SK-N-MC (cell line): ENCODE measurements at regions not wholly inside any gene's neighbourhood (a gene's known extent, or its start where the extent isn't known, plus 50 kb on each side); places are given as distances from the start of the nearest gene placed in this dataset.

Source experiments
- DNase-seq: peaks from one replicate; pipeline ENCODE4 v3.0.0-alpha.2; 2011; ENCODE audit warnings: low read depth, low spot score
- H3K27ac ChIP-seq: fragments of 200-600 bp; sonication (generic); 2 replicates; pipeline ENCODE4 v1.5.1; 2016; ENCODE audit warnings: mixed run types
- H3K36me3 ChIP-seq: fragments of 200-600 bp; sonication (generic); 2 replicates; pipeline ENCODE4 v1.6.1; 2017; ENCODE audit warnings: antibody characterized with exemption, low read length, mixed read lengths; ENCODE audit not compliant: insufficient read depth
- H3K4me3 ChIP-seq: fragments of 200-600 bp; sonication (generic); 2 replicates; pipeline ENCODE4 v1.5.1; 2016
- H3K9ac ChIP-seq: fragments of 200-600 bp; sonication (generic); 2 replicates; pipeline ENCODE4 v1.8.0; 2017; ENCODE audit warnings: mixed run types, mixed read lengths; ENCODE audit not compliant: insufficient read length
- H3K9me3 ChIP-seq: fragments of 200-600 bp; sonication (generic); 2 replicates; pipeline ENCODE4 v1.6.1; 2017; ENCODE audit warnings: low read depth, mild to moderate bottlenecking, antibody characterized with exemption, low read length, moderate library complexity, mixed read lengths
- EZH2 ChIP-seq: fragments of 200-600 bp; sonication (generic); IDR thresholded peaks from one replicate; pipeline ENCODE4 v1.6.1; 2017; ENCODE audit warnings: antibody characterized with exemption
- FOXP2 ChIP-seq: optimal IDR thresholded peaks from 2 replicates; pipeline ENCODE3; 2011; ENCODE audit warnings: mild to moderate bottlenecking, moderate library complexity; ENCODE audit not compliant: insufficient read depth; ENCODE audit errors: extremely low read length, control extremely low read depth
- POLR2AphosphoS5 ChIP-seq: IDR thresholded peaks from 2 replicates; pipeline ENCODE4 v1.6.1; 2012; ENCODE audit warnings: mild to moderate bottlenecking, low read depth, low read length, borderline replicate concordance

DNA sequence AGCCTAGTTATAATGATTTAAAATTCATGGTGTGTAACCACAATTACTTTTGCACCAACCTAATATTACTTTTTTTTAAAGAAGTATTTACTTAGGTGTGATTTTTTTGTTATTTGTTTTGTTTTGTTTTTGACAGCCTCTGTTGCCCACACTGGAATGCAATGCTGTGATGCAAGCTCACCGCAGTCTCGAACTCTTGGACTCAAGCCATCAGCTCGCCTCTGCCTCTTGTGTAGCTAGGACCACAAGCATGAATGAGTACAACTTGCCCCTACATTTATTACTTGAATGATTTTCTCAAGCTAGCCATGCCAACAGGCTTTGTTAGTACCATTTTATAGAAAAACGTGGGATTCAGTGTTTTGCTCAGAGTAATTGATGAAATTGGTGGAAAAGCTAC, 488.8 kb upstream of the CPEB2 start:
- Histone ChIP-seq H3K4me3 (no peak overlapping the region), H3K9me3 (no peaks in the 10 kb centered on the region), H3K36me3 (no peaks in the 10 kb centered on the region), H3K9ac (no peak overlapping the region), H3K27ac (no peak overlapping the region)
- TF ChIP-seq EZH2 (no peak), FOXP2 (no peak), POLR2AphosphoS5 (no peak)
- no peak for DNase-seq

DNA sequence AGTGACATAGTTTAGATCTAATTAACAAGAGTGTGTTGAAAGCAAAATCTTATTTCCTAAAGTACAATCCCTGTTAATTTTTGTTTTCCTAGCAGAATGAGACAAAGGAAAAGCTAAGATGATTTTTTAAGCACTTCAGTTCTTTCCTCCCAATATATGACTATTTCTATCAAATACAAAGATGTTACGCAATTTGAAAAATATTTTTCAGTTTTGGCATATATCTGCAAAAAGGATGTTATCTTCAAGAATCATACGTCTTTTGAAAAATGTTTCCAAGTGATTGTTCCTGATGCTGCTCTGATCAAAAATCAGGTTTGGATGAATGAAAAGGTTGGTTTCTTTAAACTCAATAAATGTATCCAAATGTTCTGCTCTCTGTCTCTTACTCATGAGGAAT, 486.7 kb upstream of the CPEB2 start:
- no peak for DNase-seq
- Histone ChIP-seq H3K9me3 (no peaks in the 10 kb centered on the region), H3K9ac (no peak overlapping the region), H3K36me3 (no peaks in the 10 kb centered on the region), H3K27ac (no peak overlapping the region), H3K4me3 (no peak overlapping the region)
- TF ChIP-seq EZH2 (no peak), FOXP2 (no peak), POLR2AphosphoS5 (no peak)

DNA sequence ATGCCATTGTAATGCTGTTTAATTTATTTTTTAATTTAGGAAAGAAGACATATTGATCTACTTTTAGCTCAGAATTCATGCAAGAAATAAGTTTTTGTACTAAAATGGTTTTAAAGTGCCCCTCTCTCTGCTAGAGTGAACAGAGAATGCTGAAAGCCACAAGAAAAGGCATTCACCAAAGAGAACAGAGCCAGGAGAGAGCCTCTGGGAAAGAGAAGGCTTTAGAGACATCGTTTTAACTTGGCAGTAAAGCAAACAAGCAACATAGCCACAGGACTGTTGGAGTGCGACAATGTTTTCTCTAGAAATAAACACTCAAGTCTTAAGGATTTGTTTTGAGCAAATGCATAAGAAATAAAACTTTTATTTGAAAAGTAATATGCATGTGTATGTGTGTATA, 484.1 kb upstream of the CPEB2 start:
- Histone ChIP-seq H3K27ac (no peak overlapping the region), H3K9ac (no peak overlapping the region), H3K36me3 (no peaks in the 10 kb centered on the region), H3K9me3 (no peaks in the 10 kb centered on the region), H3K4me3 (no peak overlapping the region)
- no peak for DNase-seq
- TF ChIP-seq POLR2AphosphoS5 (no peak), EZH2 (no peak), FOXP2 (no peak)

DNA sequence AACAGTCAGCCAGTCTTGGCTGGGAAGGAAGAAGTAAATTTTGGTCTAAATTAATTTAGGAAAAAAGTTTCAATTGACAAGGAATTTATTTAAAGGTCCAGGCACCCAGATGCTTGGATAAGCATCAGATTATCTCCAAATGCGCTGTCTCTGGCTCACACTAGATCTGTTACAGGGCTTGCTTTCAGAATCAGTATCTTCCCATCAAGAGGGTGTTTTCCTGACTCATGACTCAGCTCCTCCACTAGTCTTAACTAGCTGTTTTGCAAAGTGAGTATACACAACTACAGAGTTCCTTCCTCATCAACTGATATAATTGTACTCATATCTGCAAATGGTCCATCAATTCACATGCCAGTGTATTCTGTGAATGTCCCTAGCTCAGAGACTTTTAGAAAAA, 482.1 kb upstream of the CPEB2 start:
- Histone ChIP-seq H3K9ac (no peak overlapping the region), H3K9me3 (no peaks in the 10 kb centered on the region), H3K27ac (no peak overlapping the region), H3K4me3 (no peak overlapping the region), H3K36me3 (no peaks in the 10 kb centered on the region)
- DNase-seq, result no peak
- TF ChIP-seq EZH2, result no peak
- no peak for TF ChIP-seq FOXP2
- no peak for TF ChIP-seq POLR2AphosphoS5

DNA sequence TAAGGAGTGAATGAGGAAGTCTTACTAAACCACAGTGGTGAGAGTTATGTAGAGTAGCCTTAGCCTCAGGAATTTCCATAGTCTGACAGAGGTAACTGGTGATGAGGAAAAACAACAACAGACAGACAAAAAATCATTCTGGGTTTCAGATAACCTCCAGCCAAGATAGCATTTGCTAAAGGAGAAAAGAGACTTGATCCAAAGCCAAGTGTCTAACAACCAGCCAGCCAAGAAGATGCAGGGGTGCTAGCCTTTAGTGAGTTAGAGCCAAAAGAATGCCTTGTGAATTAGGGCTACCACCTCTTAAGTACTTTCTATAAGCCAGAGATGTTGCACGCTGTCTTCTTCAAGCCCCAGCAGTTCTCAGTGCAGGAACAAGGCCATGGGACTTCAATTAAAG, 478.0 kb upstream of the CPEB2 start:
- no peak for DNase-seq
- H3K4me3 ChIP-seq, result no peak overlapping the region
- H3K27ac ChIP-seq, result no peak overlapping the region
- H3K36me3 ChIP-seq, result no peaks in the 10 kb centered on the region
- H3K9ac ChIP-seq, result no peak overlapping the region
- H3K9me3 ChIP-seq, result no peaks in the 10 kb centered on the region
- no peak for TF ChIP-seq EZH2
- TF ChIP-seq FOXP2, result no peak
- TF ChIP-seq POLR2AphosphoS5, result no peak

DNA sequence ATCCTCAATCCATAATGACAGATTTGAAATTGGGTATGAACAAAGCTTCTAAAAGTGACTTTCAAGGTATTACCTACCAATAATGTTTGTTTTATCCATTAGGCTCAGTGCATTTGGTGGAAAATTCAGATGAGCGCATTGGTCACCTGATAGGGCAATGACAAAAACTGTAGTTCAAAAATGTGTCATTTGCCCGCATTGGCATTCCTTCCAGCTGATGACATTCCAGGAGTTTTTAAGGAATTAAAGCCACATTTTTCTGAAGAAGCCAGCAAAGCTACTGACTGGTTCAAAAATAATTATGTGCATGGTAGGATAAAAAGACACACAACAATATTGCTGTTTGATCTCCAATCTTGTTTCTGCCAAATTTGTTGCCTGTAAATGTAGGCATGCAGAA, 473.4 kb upstream of the CPEB2 start:
- Histone ChIP-seq H3K27ac (no peak overlapping the region), H3K4me3 (no peak overlapping the region), H3K36me3 (no peaks in the 10 kb centered on the region), H3K9ac (no peak overlapping the region), H3K9me3 (no peaks in the 10 kb centered on the region)
- DNase-seq, result no peak
- TF ChIP-seq FOXP2 (no peak), POLR2AphosphoS5 (no peak), EZH2 (no peak)

DNA sequence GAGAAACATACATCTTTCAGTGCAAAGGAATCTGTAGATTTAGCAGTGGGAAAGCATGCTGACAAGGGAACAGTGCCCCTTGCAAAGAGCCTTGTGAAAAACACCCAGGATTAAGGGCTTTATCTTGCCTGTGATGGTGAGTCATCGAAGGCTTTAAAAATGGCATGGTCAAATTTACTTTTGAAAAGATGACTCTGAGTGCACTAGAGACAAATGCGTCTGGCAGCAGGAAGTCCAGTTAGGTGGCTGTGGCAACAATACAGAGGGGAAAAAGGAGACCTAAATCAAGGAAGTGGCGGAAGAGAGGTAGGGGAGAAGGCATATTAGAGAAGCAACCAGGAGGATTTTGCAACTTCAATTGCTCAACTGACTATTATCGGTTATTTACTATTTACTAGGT, 472.6 kb upstream of the CPEB2 start:
- TF ChIP-seq EZH2, result no peak
- TF ChIP-seq POLR2AphosphoS5, result no peak
- TF ChIP-seq FOXP2, result no peak
- no peaks in the 10 kb centered on the region for H3K36me3 ChIP-seq
- DNase-seq, result no peak
- no peak overlapping the region for H3K9ac ChIP-seq
- no peaks in the 10 kb centered on the region for H3K9me3 ChIP-seq
- H3K4me3 ChIP-seq, result no peak overlapping the region
- no peak overlapping the region for H3K27ac ChIP-seq

DNA sequence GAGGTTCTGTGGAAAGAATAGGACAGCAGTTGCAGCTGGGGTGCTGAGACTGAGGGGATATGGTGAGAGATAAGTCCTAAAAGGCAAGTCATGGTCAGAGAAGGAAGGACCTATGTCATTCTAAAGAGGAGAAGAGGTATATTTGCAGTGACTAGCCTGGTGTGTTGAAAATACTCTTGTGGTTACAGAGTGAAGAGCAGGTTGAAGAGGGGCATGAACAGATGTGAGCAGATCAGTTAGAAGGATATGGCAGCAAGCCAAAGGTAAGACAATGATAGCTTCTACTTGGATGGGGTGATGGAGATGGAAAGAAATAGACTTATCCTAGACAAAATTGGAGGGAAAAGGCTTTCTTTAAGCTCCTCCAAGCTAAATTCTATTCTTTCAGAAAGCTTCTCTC, 469.8 kb upstream of the CPEB2 start:
- Histone ChIP-seq H3K9ac (no peak overlapping the region), H3K36me3 (no peaks in the 10 kb centered on the region), H3K4me3 (no peak overlapping the region), H3K27ac (no peak overlapping the region), H3K9me3 (no peaks in the 10 kb centered on the region)
- no peak for TF ChIP-seq FOXP2
- TF ChIP-seq POLR2AphosphoS5, result no peak
- TF ChIP-seq EZH2, result no peak
- DNase-seq, result no peak

DNA sequence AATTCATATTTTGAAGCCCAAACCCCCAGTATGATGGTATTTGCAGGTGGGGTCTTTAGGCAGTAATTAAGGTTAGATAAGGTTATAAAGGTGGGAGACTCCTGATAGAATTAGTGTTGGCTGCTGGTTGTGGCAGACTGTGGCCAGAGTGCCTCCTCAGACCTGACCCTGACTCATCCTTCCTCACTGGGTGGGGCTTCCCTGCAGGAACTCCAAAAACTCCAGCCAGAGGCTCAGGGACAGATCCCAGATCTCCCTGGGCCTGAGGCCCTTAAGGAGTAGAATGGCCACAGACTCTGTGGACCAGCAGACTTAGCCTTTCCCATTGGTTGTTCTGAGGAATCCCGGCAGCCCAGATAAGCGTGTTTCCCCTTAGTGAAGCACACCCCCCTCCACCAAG, 463.0 kb upstream of the CPEB2 start:
- no peak for DNase-seq
- Histone ChIP-seq H3K4me3 (no peak overlapping the region), H3K27ac (no peak overlapping the region), H3K9ac (no peak overlapping the region), H3K36me3 (no peaks in the 10 kb centered on the region), H3K9me3 (no peaks in the 10 kb centered on the region)
- TF ChIP-seq EZH2 (no peak), FOXP2 (no peak), POLR2AphosphoS5 (no peak)

DNA sequence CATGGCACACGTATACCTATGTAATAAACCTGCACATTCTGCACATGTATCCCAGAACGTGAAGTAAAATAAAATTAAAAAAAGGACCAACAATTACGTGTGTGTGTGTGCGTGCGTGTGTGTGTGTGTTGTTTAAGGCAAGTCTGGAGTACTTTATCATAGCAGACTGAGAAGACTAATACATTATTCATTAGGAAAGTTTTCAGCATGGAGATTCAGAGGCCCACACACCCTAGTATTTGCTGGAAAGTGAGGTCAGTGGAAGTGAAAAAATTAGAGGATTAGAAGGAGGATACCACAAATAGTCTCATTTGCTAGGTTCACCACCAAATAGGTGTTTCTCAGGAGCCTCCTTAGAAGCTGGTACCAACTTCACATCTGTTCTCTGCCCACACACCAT, 457.1 kb upstream of the CPEB2 start:
- TF ChIP-seq EZH2 (no peak), FOXP2 (no peak), POLR2AphosphoS5 (no peak)
- no peak overlapping the region for H3K27ac ChIP-seq
- H3K36me3 ChIP-seq, result no peaks in the 10 kb centered on the region
- H3K4me3 ChIP-seq, result no peak overlapping the region
- no peaks in the 10 kb centered on the region for H3K9me3 ChIP-seq
- H3K9ac ChIP-seq, result no peak overlapping the region
- no peak for DNase-seq
